NCI-H345 treated with DMSO at 0.1 percent for 48 hours (cell line): ENCODE measurements at regions not wholly inside any gene's neighbourhood (a gene's known extent, or its start where the extent isn't known, plus 50 kb on each side); places are given as distances from the start of the nearest gene placed in this dataset.

Source experiments
- DNase-seq: peaks from one replicate; lab custom pipeline; 2025; ENCODE audit not compliant: unreplicated experiment; lab: John Stamatoyannopoulos, UW

GRCh38 chrX:42624524-42624923, 153.4 kb downstream of the PPP1R2C start:
- DNase-seq = no peak

DNA sequence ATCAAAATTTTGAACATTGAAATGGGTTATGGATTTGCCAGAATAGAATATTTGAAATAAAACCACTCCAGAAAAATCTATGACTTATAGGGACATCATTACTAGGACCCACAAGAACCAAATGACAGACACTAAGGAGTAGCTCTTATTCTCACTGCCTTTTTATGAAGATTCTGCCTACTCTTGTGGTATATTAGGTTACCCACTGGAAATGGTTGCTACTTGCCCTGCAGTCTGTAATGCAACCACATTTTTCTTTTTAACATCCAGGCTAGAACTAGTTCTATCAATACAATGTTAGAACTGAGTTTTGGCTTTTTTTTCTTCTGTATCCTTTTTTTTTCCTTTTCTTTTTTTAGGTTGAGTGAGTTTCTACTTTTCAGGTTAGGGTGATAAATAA, 158.9 kb downstream of the PPP1R2C start:
- no peak for DNase-seq

GRCh38 chrX:42616981-42617380, 161.0 kb downstream of the PPP1R2C start:
- no peak for DNase-seq

- no peak for DNase-seq
Measured at GRCh38 chrX:42615161-42615563, 162.8 kb downstream of the PPP1R2C start.

GRCh38 chrX:42606591-42606990, 171.4 kb downstream of the PPP1R2C start:
- DNase-seq = no peak

DNA sequence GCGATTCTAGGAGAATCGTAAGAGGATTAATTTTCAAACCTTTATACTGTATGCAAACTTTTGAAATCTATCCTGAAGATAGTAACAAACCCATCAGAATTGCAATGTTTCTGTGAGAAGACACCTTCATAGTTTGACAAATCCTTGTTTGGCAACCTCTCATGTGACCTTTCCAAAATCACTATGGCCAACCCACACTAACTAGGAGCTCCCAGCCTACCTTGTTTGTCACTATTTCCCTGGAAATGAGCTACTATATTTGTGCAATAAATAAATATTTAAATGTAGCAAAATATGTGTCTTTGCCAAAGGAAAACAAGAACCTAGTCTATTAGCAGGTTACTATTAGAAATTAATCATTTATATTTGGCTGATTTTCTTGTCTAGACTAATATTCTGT, 173.7 kb downstream of the PPP1R2C start:
- no peak for DNase-seq

GRCh38 chrX:42603016-42603415, 174.9 kb downstream of the PPP1R2C start:
- DNase-seq = no peak

DNA sequence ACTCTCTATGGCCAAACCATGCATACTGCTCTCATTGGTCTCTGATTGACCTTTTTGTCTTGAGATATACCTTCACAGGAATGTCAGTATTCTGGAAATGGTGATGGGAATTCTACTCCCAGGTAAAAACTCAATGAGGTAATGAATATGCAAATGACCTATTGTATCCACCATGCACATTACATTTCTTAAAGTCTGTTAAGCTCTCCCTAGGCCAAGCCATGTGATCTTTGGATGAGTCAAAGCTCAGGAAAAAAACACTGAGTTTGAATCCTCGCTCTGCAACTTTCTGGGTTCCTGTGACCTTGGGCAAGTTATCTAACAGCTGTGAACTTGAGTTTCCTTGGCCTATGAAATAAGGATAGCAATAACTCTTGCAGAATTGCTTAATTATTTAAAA, 175.4 kb downstream of the PPP1R2C start:
- DNase-seq = no peak

GRCh38 chrX:42602136-42602535, 175.8 kb downstream of the PPP1R2C start:
- DNase-seq = no peak

DNA sequence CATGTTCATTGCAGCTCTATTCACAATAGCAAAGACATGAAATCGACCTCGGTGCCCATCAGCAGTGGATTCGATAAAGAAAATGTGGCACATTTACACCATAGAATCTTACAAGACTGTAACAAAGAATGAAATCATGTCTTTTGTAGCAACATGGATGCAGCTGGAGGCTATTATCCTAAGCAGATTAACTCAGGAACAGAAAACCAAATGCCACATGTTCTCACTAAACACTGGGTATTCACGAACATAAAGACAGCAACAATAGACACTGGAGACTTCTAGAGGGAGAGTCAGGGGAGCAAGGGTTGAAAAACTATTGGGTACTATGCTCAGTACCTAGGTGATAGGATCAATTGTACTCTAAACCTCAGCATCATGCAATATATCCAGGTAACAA, 180.5 kb downstream of the PPP1R2C start:
- DNase-seq = no peak

- DNase-seq = no peak
Measured at GRCh38 chrX:42585842-42586621, 191.9 kb downstream of the PPP1R2C start.

DNA sequence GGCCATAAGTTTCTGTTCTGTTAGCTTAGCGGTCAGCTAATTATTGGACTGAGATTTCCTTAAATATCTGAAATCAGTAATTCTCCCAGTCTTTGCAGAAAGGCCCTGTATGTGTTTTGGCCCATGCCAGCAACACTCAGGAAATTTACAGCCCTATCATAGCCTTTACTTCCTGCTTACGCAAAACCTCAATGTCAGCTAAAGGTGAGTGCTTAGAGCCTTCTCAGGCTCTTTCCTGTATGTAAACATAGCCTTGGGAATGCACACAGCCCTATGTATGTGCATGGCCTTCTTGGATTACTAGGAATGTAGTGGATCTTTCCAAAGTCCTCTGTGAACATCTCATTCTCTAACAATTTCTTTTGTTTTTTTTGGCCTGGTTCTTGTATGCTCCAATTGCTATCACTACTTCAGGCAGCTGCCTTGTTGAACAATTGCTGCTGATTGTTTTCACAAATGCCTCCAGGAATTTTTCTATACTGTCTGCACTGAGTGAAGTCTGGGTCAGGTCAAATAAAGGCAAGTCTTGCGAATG, 200.0 kb downstream of the PPP1R2C start:
- DNase-seq = no peak

GRCh38 chrX:42567268-42567667, 210.7 kb downstream of the PPP1R2C start:
- no peak for DNase-seq

- DNase-seq = no peak
Measured at GRCh38 chrX:42565739-42566138, 212.2 kb downstream of the PPP1R2C start.

GRCh38 chrX:42546800-42547199, 231.2 kb downstream of the PPP1R2C start:
- DNase-seq = no peak

- DNase-seq = no peak
Measured at GRCh38 chrX:42544883-42545282, 233.1 kb downstream of the PPP1R2C start.

- no peak for DNase-seq
Measured at GRCh38 chrX:42541554-42541953, 236.4 kb downstream of the PPP1R2C start.

DNA sequence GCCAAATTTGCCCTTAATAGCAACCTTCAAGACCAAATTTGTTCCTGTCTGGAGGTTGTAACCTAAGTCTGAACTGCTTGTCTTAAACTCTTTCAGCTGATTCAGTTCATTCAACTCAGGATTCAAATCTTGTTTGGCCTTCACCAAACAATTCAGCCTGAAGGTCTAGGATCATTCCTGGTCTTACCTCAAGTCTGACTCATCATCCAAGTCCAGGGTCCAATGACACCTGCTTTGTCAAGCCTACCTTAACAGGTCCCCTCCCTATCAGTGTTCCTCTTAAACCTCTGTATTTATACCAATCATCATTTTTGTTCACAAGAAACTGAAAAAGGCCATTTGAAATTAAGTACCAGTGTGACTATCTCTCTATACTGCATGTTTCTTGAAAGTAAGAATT, 237.8 kb downstream of the PPP1R2C start:
- no peak for DNase-seq

DNA sequence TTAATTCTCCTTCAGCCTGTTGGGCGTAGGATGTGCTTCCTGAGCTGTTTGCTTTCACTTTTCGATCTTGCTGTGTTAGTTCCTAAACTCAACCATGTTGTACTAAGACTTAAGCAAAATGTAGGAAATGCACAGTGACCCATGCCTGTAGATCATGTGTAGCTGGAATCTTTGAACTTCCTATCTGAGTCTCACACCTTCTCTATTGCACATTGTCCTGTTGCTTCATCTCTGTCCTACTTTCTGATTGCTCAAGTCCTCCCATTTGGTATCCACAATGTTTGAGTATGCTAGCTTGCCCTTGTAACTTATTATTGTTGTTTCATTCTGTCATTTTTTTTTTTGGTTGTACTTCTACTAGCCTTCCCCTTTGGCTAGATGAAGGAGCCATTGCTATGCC, 239.6 kb downstream of the PPP1R2C start:
- DNase-seq = no peak

DNA sequence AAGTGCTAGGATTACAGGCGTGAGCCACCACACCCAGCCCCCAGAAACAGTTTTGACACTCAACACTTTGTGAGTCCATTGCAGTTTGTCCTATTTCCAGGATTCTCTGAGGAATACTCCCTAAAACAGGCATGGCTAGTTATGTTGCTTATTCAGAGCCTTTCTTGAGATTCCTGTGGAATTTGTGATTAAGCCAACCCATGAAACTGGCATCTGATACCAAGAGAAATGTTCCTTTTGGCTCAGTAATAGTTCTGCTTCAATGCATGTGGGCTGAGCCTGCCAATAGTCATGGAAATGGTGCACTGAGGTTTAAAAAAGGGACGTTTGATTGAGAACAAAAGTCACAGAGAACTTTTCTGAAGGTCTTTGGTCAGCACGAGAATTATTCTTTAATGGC, 241.7 kb downstream of the PPP1R2C start:
- DNase-seq = no peak

GRCh38 chrX:42535233-42535632, 242.7 kb downstream of the PPP1R2C start:
- DNase-seq = no peak

DNA sequence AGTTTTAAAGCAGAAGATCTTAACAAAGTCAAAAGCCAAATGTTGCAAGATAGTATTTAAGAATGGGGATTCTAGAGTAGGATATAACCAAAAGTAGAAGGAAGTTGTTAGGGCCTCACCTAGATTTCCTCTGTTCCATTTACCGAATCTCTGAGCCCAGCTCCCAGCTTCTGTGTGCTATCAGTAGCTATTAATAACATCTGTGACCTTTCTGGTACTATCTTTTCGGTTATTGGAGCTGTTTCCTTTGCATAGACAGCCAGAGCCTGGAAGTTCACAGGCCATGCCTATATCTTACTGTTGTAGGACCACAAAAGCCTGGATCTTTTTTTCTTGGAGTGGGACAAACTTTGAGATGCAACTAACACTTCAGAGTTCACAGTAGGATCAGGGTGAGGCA, 244.2 kb downstream of the PPP1R2C start:
- no peak for DNase-seq

DNA sequence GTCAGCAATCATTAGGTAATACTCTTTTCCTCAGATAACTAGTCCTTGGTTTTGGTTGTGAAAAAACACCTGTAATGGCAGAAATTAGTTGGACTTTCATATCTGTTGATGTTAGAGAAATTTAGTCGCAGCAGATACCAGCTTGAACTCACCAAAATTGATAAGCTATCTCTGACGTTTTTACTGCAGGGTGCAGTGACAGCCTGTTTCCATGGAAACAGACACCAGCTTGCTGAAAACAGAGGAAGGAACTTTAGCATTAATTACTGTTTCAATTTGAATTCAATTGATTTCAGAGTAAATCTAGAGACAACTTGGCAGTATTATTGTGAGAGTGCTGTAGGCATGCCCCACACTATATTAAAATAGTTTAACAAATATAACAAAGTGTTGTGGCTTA, 246.5 kb downstream of the PPP1R2C start:
- DNase-seq = no peak
